ENCODE measurements at regions not wholly inside any gene's neighbourhood (a gene's known extent, or its start where the extent isn't known, plus 50 kb on each side); places are given as distances from the start of the nearest gene placed in this dataset.

GRCh38 chr5:158159621-158160020 lies 300.7 kb upstream of the CLINT1 start:
- no peak overlapping the region for H3K14ac ChIP-seq (ENCODE audit: low read length in 2 of 2)
- H3K27me3 ChIP-seq (ENCODE audit: control insufficient read depth in 1 of 2, insufficient read depth in 1 of 2, low read length in 2 of 2): peaks cover 0 to 3% of the 10 kb centered on the region in 2 experiments
- no peak overlapping the region for H3K4me3 ChIP-seq (ENCODE audit: insufficient read depth in 1 of 2, low read depth in 1 of 2, low read length in 2 of 2)
- H4K8ac ChIP-seq (ENCODE audit: low read length): no peak overlapping the region
- H3K23ac ChIP-seq (ENCODE audit: low read length in 2 of 2): no peak overlapping the region
- DNase-seq: no peak
- H3K4me1 ChIP-seq (ENCODE audit: control insufficient read depth, insufficient read depth, low read depth, low read length): no peaks in the 10 kb centered on the region
- H3K18ac ChIP-seq (ENCODE audit: low read depth in 1 of 2, low read length in 2 of 2): no peak overlapping the region
- no peak overlapping the region for H2AFZ ChIP-seq (ENCODE audit: low read depth, low read length)
- no peak overlapping the region for H4K91ac ChIP-seq (ENCODE audit: low read length)
- no peak overlapping the region for H2BK12ac ChIP-seq (ENCODE audit: low read length in 2 of 2)
- no peak overlapping the region for H2AK5ac ChIP-seq (ENCODE audit: low read length, severe bottlenecking)
- no peak overlapping the region for H3K27ac ChIP-seq (ENCODE audit: low read length, poor library complexity, severe bottlenecking)
- no peak overlapping the region for H2BK5ac ChIP-seq (ENCODE audit: low read depth, low read length, poor library complexity, severe bottlenecking)
- no peaks in the 10 kb centered on the region for H3K9me3 ChIP-seq (ENCODE audit: control insufficient read depth, low read length)
- no peak overlapping the region for H3K4me2 ChIP-seq (ENCODE audit: low read length, poor library complexity, severe bottlenecking)
- H2BK15ac ChIP-seq (ENCODE audit: low read depth, poor library complexity, severe bottlenecking): no peak overlapping the region
- no peak overlapping the region for H2BK120ac ChIP-seq (ENCODE audit: low read depth, low read length)
- no peak overlapping the region for H3K9ac ChIP-seq (ENCODE audit: low read length)
- no peaks in the 10 kb centered on the region for H3K79me1 ChIP-seq (replicated peaks; ENCODE audit: low read length, poor library complexity, severe bottlenecking)
- H3K4ac ChIP-seq (ENCODE audit: low read depth in 1 of 2, low read length in 2 of 2): no peak overlapping the region
- H3K36me3 ChIP-seq (ENCODE audit: control insufficient read depth in 1 of 2, insufficient read depth in 2 of 2, low read depth in 1 of 2, low read length in 2 of 2): no peaks in the 10 kb centered on the region
- WGBS: 75% methylated on average over 3 of the region's 4 CpGs

GRCh38 chr5:158155811-158156505 lies 297.0 kb upstream of the CLINT1 start:
- no peak overlapping the region for H3K4ac ChIP-seq (ENCODE audit: low read depth in 1 of 2, low read length in 2 of 2)
- no peaks in the 10 kb centered on the region for H3K9me3 ChIP-seq (ENCODE audit: control insufficient read depth, low read length)
- H2BK120ac ChIP-seq (ENCODE audit: low read depth, low read length): no peak overlapping the region
- H3K23ac ChIP-seq (ENCODE audit: low read length in 2 of 2): no peak overlapping the region
- H3K27ac ChIP-seq (ENCODE audit: low read length, poor library complexity, severe bottlenecking): no peak overlapping the region
- H3K9ac ChIP-seq (ENCODE audit: low read length): peak overlapping the region; percentile 5
- H3K36me3 ChIP-seq (ENCODE audit: control insufficient read depth in 1 of 2, insufficient read depth in 2 of 2, low read depth in 1 of 2, low read length in 2 of 2): no peaks in the 10 kb centered on the region
- H2AK5ac ChIP-seq (ENCODE audit: low read length, severe bottlenecking): no peak overlapping the region
- H2BK12ac ChIP-seq (ENCODE audit: low read length in 2 of 2): peak overlapping the region in 1 of 2 experiments; percentile 23
- no peaks in the 10 kb centered on the region for H3K79me1 ChIP-seq (replicated peaks; ENCODE audit: low read length, poor library complexity, severe bottlenecking)
- no peaks in the 10 kb centered on the region for H3K27me3 ChIP-seq (ENCODE audit: control insufficient read depth in 1 of 2, insufficient read depth in 1 of 2, low read length in 2 of 2)
- H2BK15ac ChIP-seq (ENCODE audit: low read depth, poor library complexity, severe bottlenecking): no peak overlapping the region
- H2AFZ ChIP-seq (ENCODE audit: low read depth, low read length): no peak overlapping the region
- H3K4me2 ChIP-seq (ENCODE audit: low read length, poor library complexity, severe bottlenecking): no peak overlapping the region
- no peak overlapping the region for H3K14ac ChIP-seq (ENCODE audit: low read length in 2 of 2)
- 76% methylated on average over 3 of the region's 3 CpGs for WGBS
- no peak overlapping the region for H3K18ac ChIP-seq (ENCODE audit: low read depth in 1 of 2, low read length in 2 of 2)
- no peaks in the 10 kb centered on the region for H3K4me1 ChIP-seq (ENCODE audit: control insufficient read depth, insufficient read depth, low read depth, low read length)
- H2BK5ac ChIP-seq (ENCODE audit: low read depth, low read length, poor library complexity, severe bottlenecking): no peak overlapping the region
- H4K8ac ChIP-seq (ENCODE audit: low read length): no peak overlapping the region
- DNase-seq: no peak
- no peak overlapping the region for H4K91ac ChIP-seq (ENCODE audit: low read length)
- peak overlapping the region in 1 of 2 experiments; percentile 7 for H3K4me3 ChIP-seq (ENCODE audit: insufficient read depth in 1 of 2, low read depth in 1 of 2, low read length in 2 of 2)

GRCh38 chr5:158155067-158155466 lies 296.1 kb upstream of the CLINT1 start:
- no peak overlapping the region for H3K27ac ChIP-seq (ENCODE audit: low read length, poor library complexity, severe bottlenecking)
- no peak for DNase-seq
- peak overlapping the region in 1 of 2 experiments; percentile 50 for H3K4me3 ChIP-seq (ENCODE audit: insufficient read depth in 1 of 2, low read depth in 1 of 2, low read length in 2 of 2)
- WGBS: 90% methylated on average over 2 of the region's 4 CpGs
- H3K4me2 ChIP-seq (ENCODE audit: low read length, poor library complexity, severe bottlenecking): no peak overlapping the region
- H2BK12ac ChIP-seq (ENCODE audit: low read length in 2 of 2): no peak overlapping the region
- no peaks in the 10 kb centered on the region for H3K4me1 ChIP-seq (ENCODE audit: control insufficient read depth, insufficient read depth, low read depth, low read length)
- no peak overlapping the region for H3K18ac ChIP-seq (ENCODE audit: low read depth in 1 of 2, low read length in 2 of 2)
- H2BK5ac ChIP-seq (ENCODE audit: low read depth, low read length, poor library complexity, severe bottlenecking): no peak overlapping the region
- H3K14ac ChIP-seq (ENCODE audit: low read length in 2 of 2): no peak overlapping the region
- no peak overlapping the region for H4K8ac ChIP-seq (ENCODE audit: low read length)
- no peaks in the 10 kb centered on the region for H3K36me3 ChIP-seq (ENCODE audit: control insufficient read depth in 1 of 2, insufficient read depth in 2 of 2, low read depth in 1 of 2, low read length in 2 of 2)
- no peak overlapping the region for H3K4ac ChIP-seq (ENCODE audit: low read depth in 1 of 2, low read length in 2 of 2)
- no peak overlapping the region for H2BK15ac ChIP-seq (ENCODE audit: low read depth, poor library complexity, severe bottlenecking)
- H2AK5ac ChIP-seq (ENCODE audit: low read length, severe bottlenecking): no peak overlapping the region
- H3K79me1 ChIP-seq (replicated peaks; ENCODE audit: low read length, poor library complexity, severe bottlenecking): no peaks in the 10 kb centered on the region
- no peak overlapping the region for H2AFZ ChIP-seq (ENCODE audit: low read depth, low read length)
- H2BK120ac ChIP-seq (ENCODE audit: low read depth, low read length): no peak overlapping the region
- no peak overlapping the region for H4K91ac ChIP-seq (ENCODE audit: low read length)
- H3K9ac ChIP-seq (ENCODE audit: low read length): peak overlapping the region; percentile 42
- no peak overlapping the region for H3K23ac ChIP-seq (ENCODE audit: low read length in 2 of 2)
- H3K9me3 ChIP-seq (ENCODE audit: control insufficient read depth, low read length): no peaks in the 10 kb centered on the region
- H3K27me3 ChIP-seq (ENCODE audit: control insufficient read depth in 1 of 2, insufficient read depth in 1 of 2, low read length in 2 of 2): no peaks in the 10 kb centered on the region

DNA sequence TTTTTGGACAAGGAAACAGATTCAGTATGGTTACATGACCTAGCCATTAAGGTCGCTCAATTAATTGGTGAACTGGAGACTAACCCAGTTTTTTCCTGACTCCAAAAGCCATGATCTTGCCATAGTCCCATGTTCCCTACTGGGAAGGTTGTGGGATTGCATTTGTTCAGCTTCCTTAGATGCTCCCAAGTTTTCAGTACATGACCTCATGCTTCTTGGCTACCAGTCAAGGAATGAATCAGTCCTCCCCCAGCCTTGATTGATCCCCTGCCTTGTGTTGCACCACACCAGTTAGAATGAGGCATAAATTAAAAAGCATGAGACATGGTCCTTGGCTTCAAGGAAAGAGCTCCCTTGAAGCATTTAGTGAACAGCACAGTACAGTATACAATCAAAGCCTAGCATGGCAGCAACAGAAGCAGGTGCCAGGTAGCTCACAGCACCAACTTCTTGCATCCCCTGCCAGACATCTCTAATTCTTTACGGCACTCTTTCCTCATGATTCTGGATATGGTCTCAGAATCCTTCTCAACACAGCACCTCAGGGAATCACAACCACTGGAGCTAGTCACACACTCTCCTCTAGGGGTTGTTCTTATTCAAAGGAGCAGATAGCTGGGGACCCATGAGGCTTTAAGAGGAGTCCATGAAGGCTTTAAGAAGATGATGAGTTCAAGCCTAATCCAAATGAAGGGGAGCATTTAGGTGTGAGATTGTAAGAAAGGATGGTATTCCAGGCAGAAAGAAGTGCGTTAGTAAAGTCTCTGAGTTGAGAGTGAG lies 295.5 kb upstream of the CLINT1 start:
- Histone ChIP-seq H2AFZ (ENCODE audit: low read depth, low read length) (no peak overlapping the region), H3K4me1 (ENCODE audit: control insufficient read depth, insufficient read depth, low read depth, low read length) (no peaks in the 10 kb centered on the region), H3K4me2 (ENCODE audit: low read length, poor library complexity, severe bottlenecking) (no peak overlapping the region), H3K9ac (ENCODE audit: low read length) (peak overlapping the region; percentile 42), H3K4me3 (ENCODE audit: insufficient read depth in 1 of 2, low read depth in 1 of 2, low read length in 2 of 2) (peak overlapping the region in 1 of 2 experiments; percentile 50), H2BK5ac (ENCODE audit: low read depth, low read length, poor library complexity, severe bottlenecking) (no peak overlapping the region), H4K8ac (ENCODE audit: low read length) (no peak overlapping the region), H3K23ac (ENCODE audit: low read length in 2 of 2) (no peak overlapping the region), H2BK12ac (ENCODE audit: low read length in 2 of 2) (no peak overlapping the region), H3K9me3 (ENCODE audit: control insufficient read depth, low read length) (no peaks in the 10 kb centered on the region), H4K91ac (ENCODE audit: low read length) (no peak overlapping the region), H3K4ac (ENCODE audit: low read depth in 1 of 2, low read length in 2 of 2) (no peak overlapping the region), H2BK15ac (ENCODE audit: low read depth, poor library complexity, severe bottlenecking) (no peak overlapping the region), H2BK120ac (ENCODE audit: low read depth, low read length) (no peak overlapping the region), H3K36me3 (ENCODE audit: control insufficient read depth in 1 of 2, insufficient read depth in 2 of 2, low read depth in 1 of 2, low read length in 2 of 2) (no peaks in the 10 kb centered on the region), H3K27me3 (ENCODE audit: control insufficient read depth in 1 of 2, insufficient read depth in 1 of 2, low read length in 2 of 2) (no peaks in the 10 kb centered on the region), H3K18ac (ENCODE audit: low read depth in 1 of 2, low read length in 2 of 2) (no peak overlapping the region), H2AK5ac (ENCODE audit: low read length, severe bottlenecking) (no peak overlapping the region), H3K79me1 (replicated peaks; ENCODE audit: low read length, poor library complexity, severe bottlenecking) (no peaks in the 10 kb centered on the region), H3K14ac (ENCODE audit: low read length in 2 of 2) (no peak overlapping the region), H3K27ac (ENCODE audit: low read length, poor library complexity, severe bottlenecking) (no peak overlapping the region)
- peak; percentile 58 for DNase-seq
- WGBS: 91% methylated on average over 3 of the region's 3 CpGs

Data from mesenchymal stem cell (in vitro differentiated cells and primary cell).